Endothelial cell of umbilical vein (primary cell): ENCODE measurements at regions not wholly inside any gene's neighbourhood (a gene's known extent, or its start where the extent isn't known, plus 50 kb on each side); places are given as distances from the start of the nearest gene placed in this dataset.
A peak's percentile ranks its signal among the peaks of the same experiment; 100 is the strongest.

Source experiments
- BruUV-seq: library from RNA; stranded (reverse); fragments of 400-500 nt; replicated peaks from 2 replicates; lab custom pipeline; 2021; lab: Mats Ljungman, UMichigan
- CTCF ChIA-PET: fragments of 300-600, 350-600 bp; sonication (Branson Sonifier 250); formaldehyde crosslinking; loops from one replicate; lab custom pipeline; 2021; ENCODE audit warnings: antibody characterized with exemption, inconsistent platforms; lab: Charles Lee
- POLR2A ChIA-PET: fragments of 300-600, 350-600 bp; sonication (Branson Sonifier 250); formaldehyde crosslinking; loops from one replicate; lab custom pipeline; 2021; ENCODE audit warnings: antibody characterized with exemption, inconsistent platforms; lab: Charles Lee
- DNase-seq: peaks from one replicate; pipeline ENCODE4 v3.0.0-alpha.2; 2011; ENCODE audit warnings: low read depth, low spot score
- FAIRE-seq: peaks from 2 replicates; lab custom pipeline; 2011; peaks lifted over from hg19 to GRCh38; lab: Jason Lieb, UNC
- H2AFZ ChIP-seq: 2 replicates; pipeline ENCODE4 v1.6.0; 2012; ENCODE audit warnings: low read depth, low read length, control low read depth, inconsistent platforms
- H3K27ac ChIP-seq: 2 replicates; pipeline ENCODE4 v1.5.1; 2011; ENCODE audit warnings: low read depth, mild to moderate bottlenecking, control low read depth, low read length, moderate library complexity; ENCODE audit not compliant: insufficient read depth
- H3K27me3 ChIP-seq, 2 experiments: 2 replicates each; pipeline versions ENCODE4 v1.6.0 to v1.6.1; 2011; ENCODE audit warnings: low read length in 2 of 2, mixed read lengths in 1 of 2; ENCODE audit not compliant: control insufficient read depth in 2 of 2, insufficient read depth in 2 of 2
- H3K36me3 ChIP-seq, 2 experiments: 2 replicates in 1 of 2; 3 replicates in 1 of 2; pipeline ENCODE4 v1.5.1; 2011; ENCODE audit warnings: low read length in 2 of 2, mild to moderate bottlenecking in 1 of 2, moderate library complexity in 1 of 2; ENCODE audit not compliant: control insufficient read depth in 2 of 2, insufficient read depth in 2 of 2; ENCODE audit errors: extremely low read depth in 1 of 2
- H3K4me1 ChIP-seq: 3 replicates; pipeline ENCODE4 v1.5.1; 2011; ENCODE audit warnings: mild to moderate bottlenecking, low read length; ENCODE audit not compliant: control insufficient read depth, insufficient read depth; ENCODE audit errors: extremely low read depth
- H3K4me2 ChIP-seq: 2 replicates; pipeline ENCODE4 v1.6.1; 2011; ENCODE audit warnings: low read length, control low read depth, mixed read lengths; ENCODE audit not compliant: insufficient read depth
- H3K4me3 ChIP-seq, 3 experiments: fragments of 200-600 bp in 1 of 3; sonication (generic), shearing (Covaris generic) in 1 of 3; replicated peaks in 1 of 3; 2 replicates each; pipeline ENCODE4 v1.5.1; 2011 to 2016; ENCODE audit warnings: control low read depth in 3 of 3, low read length in 3 of 3, mild to moderate bottlenecking in 2 of 3, inconsistent platforms in 1 of 3, low read depth in 1 of 3, moderate library complexity in 1 of 3; ENCODE audit not compliant: insufficient read depth in 1 of 3
- H3K79me2 ChIP-seq: 2 replicates; pipeline ENCODE4 v1.6.0; 2012; ENCODE audit warnings: low read length, inconsistent platforms; ENCODE audit not compliant: control insufficient read depth, insufficient read depth
- H3K9ac ChIP-seq: replicated peaks from 2 replicates; pipeline ENCODE3; 2011; ENCODE audit warnings: low read length, control low read depth; ENCODE audit not compliant: insufficient read depth; ENCODE audit errors: extremely low read depth
- H3K9me1 ChIP-seq: replicated peaks from 3 replicates; pipeline ENCODE4 v1.6.0; 2011; ENCODE audit warnings: mild to moderate bottlenecking, low read length; ENCODE audit not compliant: control insufficient read depth, insufficient read depth; ENCODE audit errors: extremely low read depth
- H3K9me3 ChIP-seq: replicated peaks from 2 replicates; pipeline ENCODE4 v1.5.1; 2012; ENCODE audit warnings: low read length, inconsistent platforms; ENCODE audit not compliant: control insufficient read depth, insufficient read depth
- H4K20me1 ChIP-seq: replicated peaks from 2 replicates; pipeline ENCODE3; 2011; ENCODE audit warnings: mild to moderate bottlenecking, low read length; ENCODE audit not compliant: control insufficient read depth, insufficient read depth; ENCODE audit errors: extremely low read depth
- CTCF ChIP-seq, 2 donors: IDR thresholded peaks; 1 replicate in 1 of 2; 2 replicates in 1 of 2; pipeline ENCODE4 v1.5.1; 2011; ENCODE audit warnings: low read length in 2 of 2, mild to moderate bottlenecking in 2 of 2, moderate library complexity in 2 of 2, control low read depth in 1 of 2, inconsistent platforms in 1 of 2, low read depth in 1 of 2; ENCODE audit not compliant: insufficient read depth in 1 of 2; ENCODE audit errors: extremely low read depth in 1 of 2
- EZH2 ChIP-seq: IDR thresholded peaks from 2 replicates; pipeline ENCODE4 v1.6.1; 2012; ENCODE audit warnings: borderline replicate concordance, low read depth, mild to moderate bottlenecking, moderate library complexity, low read length, inconsistent platforms; ENCODE audit not compliant: severe bottlenecking
- FOS ChIP-seq: IDR thresholded peaks from 2 replicates; pipeline ENCODE4 v1.6.1; 2011; ENCODE audit warnings: mild to moderate bottlenecking, low read length, moderate library complexity, borderline replicate concordance; ENCODE audit not compliant: insufficient read depth
- GATA2 ChIP-seq: IDR thresholded peaks from 2 replicates; pipeline ENCODE4 v1.7.0; 2011; ENCODE audit warnings: low read depth, mild to moderate bottlenecking, moderate library complexity, mixed read lengths, low read length; ENCODE audit not compliant: insufficient read length, insufficient read depth
- JUN ChIP-seq: IDR thresholded peaks from 2 replicates; pipeline ENCODE4 v1.6.1; 2011; ENCODE audit warnings: borderline replicate concordance, low read depth; ENCODE audit not compliant: insufficient read length, insufficient read depth
- MYC ChIP-seq: IDR thresholded peaks from one replicate; pipeline ENCODE4 v1.6.1; 2011; ENCODE audit warnings: mild to moderate bottlenecking, low read depth, low read length
- POLR2A ChIP-seq: IDR thresholded peaks from 2 replicates; pipeline ENCODE4 v1.6.1; 2012; ENCODE audit warnings: low read depth, mild to moderate bottlenecking, control low read depth, low read length
- POLR2AphosphoS5 ChIP-seq: IDR thresholded peaks from 2 replicates; pipeline ENCODE4 v1.6.1; 2012; ENCODE audit warnings: low read depth, mild to moderate bottlenecking, control low read depth, low read length, moderate library complexity; ENCODE audit not compliant: insufficient read depth
- dilution Hi-C: fragments of 300-500 bp; cut with MboI; formaldehyde crosslinking; loops from one replicate; pipeline ENCODE4 v1.15.0; 2019; ENCODE audit warnings: low sequenced_read_pairs; ENCODE audit not compliant: extremely low pct_ligation_motif_present
- intact Hi-C: fragments of 100-400 bp; cut with micrococcal nuclease; formaldehyde crosslinking; loops from one replicate; pipeline ENCODE4 v1.10.0; 2022
- TF ChIP-seq, protein P1 (sequence below): IDR thresholded peaks from 2 replicates; pipeline ENCODE4 v1.6.1; 2011; ENCODE audit not compliant: insufficient read depth, insufficient read length

GRCh38 chr2:215771241-215771640 lies 242.1 kb downstream of the MREG start:
- dilution Hi-C loops (no loop called here), intact Hi-C loops (no loop called here)
- FAIRE-seq (no peak), DNase-seq (no peak)
- TF ChIP-seq POLR2AphosphoS5: no peak
- TF ChIP-seq GATA2: peak; percentile 43
- H3K79me2 ChIP-seq: peaks cover 25% of the 10 kb centered on the region
- H3K36me3 ChIP-seq: peaks cover 0 to 3% of the 10 kb centered on the region in 2 experiments
- POLR2A ChIA-PET: no interaction called here
- no peaks in the 10 kb centered on the region for H3K9me3 ChIP-seq
- peak overlapping the region; percentile 51 for H3K4me2 ChIP-seq
- CTCF ChIA-PET: interaction anchor here (0.7 kb wide), 1 partner anchor 317 kb away, joined by 3 read pairs; no protein-coding TSS in a partner anchor
- no TSS peak for BruUV-seq
- H3K27me3 ChIP-seq: no peaks in the 10 kb centered on the region
- peak overlapping the region; percentile 64 for H3K27ac ChIP-seq
- H4K20me1 ChIP-seq: no peaks in the 10 kb centered on the region
- no peaks in the 10 kb centered on the region for H3K9me1 ChIP-seq
- no peak overlapping the region for H2AFZ ChIP-seq
- peaks cover 32% of the 10 kb centered on the region for H3K4me1 ChIP-seq
- no peak overlapping the region for H3K4me3 ChIP-seq
- H3K9ac ChIP-seq: no peak overlapping the region

- Histone ChIP-seq H3K27ac (no peak overlapping the region), H3K36me3 (peaks cover 0 to 3% of the 10 kb centered on the region in 2 experiments), H3K4me3 (no peak overlapping the region), H4K20me1 (no peaks in the 10 kb centered on the region), H3K4me1 (peaks cover 32% of the 10 kb centered on the region), H2AFZ (no peak overlapping the region), H3K9me3 (no peaks in the 10 kb centered on the region), H3K9ac (no peak overlapping the region), H3K4me2 (no peak overlapping the region), H3K9me1 (no peaks in the 10 kb centered on the region), H3K27me3 (no peaks in the 10 kb centered on the region), H3K79me2 (peaks cover 28% of the 10 kb centered on the region)
- dilution Hi-C loops (no loop called here), intact Hi-C loops (no loop called here)
- no peak for TF ChIP-seq GATA2
- no peak for TF ChIP-seq POLR2A
- TF ChIP-seq POLR2AphosphoS5: no peak
- TF ChIP-seq, protein P1, sequence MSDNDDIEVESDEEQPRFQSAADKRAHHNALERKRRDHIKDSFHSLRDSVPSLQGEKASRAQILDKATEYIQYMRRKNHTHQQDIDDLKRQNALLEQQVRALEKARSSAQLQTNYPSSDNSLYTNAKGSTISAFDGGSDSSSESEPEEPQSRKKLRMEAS: no peak
- no peak for TF ChIP-seq FOS
- no peak for TF ChIP-seq JUN
- no peak for TF ChIP-seq EZH2
- no peak for TF ChIP-seq MYC
- no peak for TF ChIP-seq CTCF (IDR thresholded peaks at IDR 0.05; ENCODE audit: extremely low read depth in 1 of 2, insufficient read depth in 1 of 2, low read depth in 1 of 2, low read length in 2 of 2)
- FAIRE-seq (no peak), DNase-seq (no peak)
- ChIA-PET POLR2A (no interaction called here), CTCF (interaction anchor here (0.7 kb wide), 1 partner anchor 316 kb away, joined by 3 read pairs; no protein-coding TSS in a partner anchor)
- BruUV-seq: no TSS peak
These were observed 242.7 kb downstream of the MREG start for GRCh38 chr2:215770668-215771067.
